OCI-LY1 (cell line): ENCODE measurements at regions not wholly inside any gene's neighbourhood (a gene's known extent, or its start where the extent isn't known, plus 50 kb on each side); places are given as distances from the start of the nearest gene placed in this dataset.
A peak's percentile ranks its signal among the peaks of the same experiment; 100 is the strongest.
"Not testable (repeated sequence)": the region's sequence is repeated elsewhere in the genome, so short reads cannot be mapped to it uniquely, and the experiment has no call there.

Source experiments
- EZH2 ChIP-seq: fragments of 200-600 bp; sonication (generic), shearing (Covaris generic); IDR thresholded peaks from 2 replicates; pipeline ENCODE4 v1.8.0; 2017; ENCODE audit warnings: borderline replicate concordance, mixed run types, mild to moderate bottlenecking, antibody characterized with exemption, low read length, moderate library complexity, mixed read lengths
- TF ChIP-seq, protein P1 (sequence below): fragments of 200-600 bp; sonication (generic), shearing (Covaris generic); IDR thresholded peaks from 2 replicates; pipeline ENCODE4 v1.5.1; 2017; ENCODE audit warnings: mild to moderate bottlenecking, antibody characterized with exemption, low read length, moderate library complexity, mixed read lengths

DNA sequence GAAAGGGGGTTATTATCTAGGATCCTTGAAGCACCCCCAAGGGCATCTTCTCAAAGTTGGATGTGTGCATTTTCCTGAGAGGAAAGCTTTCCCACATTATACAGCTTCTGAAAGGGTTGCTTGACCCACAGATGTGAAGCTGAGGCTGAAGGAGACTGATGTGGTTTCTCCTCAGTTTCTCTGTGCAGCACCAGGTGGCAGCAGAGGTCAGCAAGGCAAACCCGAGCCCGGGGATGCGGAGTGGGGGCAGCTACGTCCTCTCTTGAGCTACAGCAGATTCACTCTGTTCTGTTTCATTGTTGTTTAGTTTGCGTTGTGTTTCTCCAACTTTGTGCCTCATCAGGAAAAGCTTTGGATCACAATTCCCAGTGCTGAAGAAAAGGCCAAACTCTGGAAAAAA is 183.7 kb downstream of the OR4F29 start:
- not testable (repeated sequence) for TF ChIP-seq EZH2
- TF ChIP-seq, protein P1, sequence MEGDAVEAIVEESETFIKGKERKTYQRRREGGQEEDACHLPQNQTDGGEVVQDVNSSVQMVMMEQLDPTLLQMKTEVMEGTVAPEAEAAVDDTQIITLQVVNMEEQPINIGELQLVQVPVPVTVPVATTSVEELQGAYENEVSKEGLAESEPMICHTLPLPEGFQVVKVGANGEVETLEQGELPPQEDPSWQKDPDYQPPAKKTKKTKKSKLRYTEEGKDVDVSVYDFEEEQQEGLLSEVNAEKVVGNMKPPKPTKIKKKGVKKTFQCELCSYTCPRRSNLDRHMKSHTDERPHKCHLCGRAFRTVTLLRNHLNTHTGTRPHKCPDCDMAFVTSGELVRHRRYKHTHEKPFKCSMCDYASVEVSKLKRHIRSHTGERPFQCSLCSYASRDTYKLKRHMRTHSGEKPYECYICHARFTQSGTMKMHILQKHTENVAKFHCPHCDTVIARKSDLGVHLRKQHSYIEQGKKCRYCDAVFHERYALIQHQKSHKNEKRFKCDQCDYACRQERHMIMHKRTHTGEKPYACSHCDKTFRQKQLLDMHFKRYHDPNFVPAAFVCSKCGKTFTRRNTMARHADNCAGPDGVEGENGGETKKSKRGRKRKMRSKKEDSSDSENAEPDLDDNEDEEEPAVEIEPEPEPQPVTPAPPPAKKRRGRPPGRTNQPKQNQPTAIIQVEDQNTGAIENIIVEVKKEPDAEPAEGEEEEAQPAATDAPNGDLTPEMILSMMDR, result peak; percentile 28
